ENCODE measurements at regions not wholly inside any gene's neighbourhood (a gene's known extent, or its start where the extent isn't known, plus 50 kb on each side); places are given as distances from the start of the nearest gene placed in this dataset.

DNA sequence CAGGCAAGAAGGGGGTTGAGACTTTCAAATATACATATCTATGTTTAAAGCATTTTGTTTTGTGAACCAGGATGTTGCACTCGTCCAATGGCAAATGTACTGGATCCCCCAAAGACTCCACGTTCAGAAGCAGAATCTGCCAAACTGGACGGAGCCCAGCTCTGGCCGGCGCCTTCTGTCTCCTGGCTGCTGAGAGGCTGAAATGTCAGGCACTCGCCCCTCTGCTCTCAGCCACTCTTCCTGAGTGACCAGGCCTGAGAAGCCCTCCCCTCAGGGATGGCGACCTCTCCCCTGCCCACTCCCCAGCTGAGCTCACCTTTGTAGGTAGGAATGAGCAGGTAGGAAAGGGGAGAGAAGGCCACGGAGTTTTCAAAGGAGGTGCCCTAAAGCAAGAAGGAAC, 187.5 kb upstream of the FOXF1 start:
- no peak for DNase-seq (ENCODE audit: low spot score)

DNA sequence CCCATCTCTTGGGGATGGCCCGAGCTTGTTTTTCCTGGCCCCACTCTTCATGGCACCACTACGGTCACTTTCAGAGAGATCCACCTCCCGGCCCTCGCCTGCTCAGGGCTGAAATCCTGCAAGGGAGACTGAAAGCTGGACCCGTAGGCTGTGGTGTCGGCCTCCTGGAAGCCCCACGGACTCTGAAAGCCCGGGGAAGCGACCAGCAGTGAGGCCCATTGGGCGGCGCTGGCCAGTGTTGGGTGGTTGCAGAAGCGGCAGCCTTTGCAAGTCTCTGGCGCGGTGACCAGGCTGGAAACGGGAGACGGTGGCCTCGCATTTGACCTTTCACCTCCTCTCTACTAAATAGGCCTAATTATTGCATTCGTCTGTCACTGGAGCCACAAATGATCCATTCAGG, 186.0 kb upstream of the FOXF1 start:
- DNase-seq (ENCODE audit: low spot score), result no peak

DNA sequence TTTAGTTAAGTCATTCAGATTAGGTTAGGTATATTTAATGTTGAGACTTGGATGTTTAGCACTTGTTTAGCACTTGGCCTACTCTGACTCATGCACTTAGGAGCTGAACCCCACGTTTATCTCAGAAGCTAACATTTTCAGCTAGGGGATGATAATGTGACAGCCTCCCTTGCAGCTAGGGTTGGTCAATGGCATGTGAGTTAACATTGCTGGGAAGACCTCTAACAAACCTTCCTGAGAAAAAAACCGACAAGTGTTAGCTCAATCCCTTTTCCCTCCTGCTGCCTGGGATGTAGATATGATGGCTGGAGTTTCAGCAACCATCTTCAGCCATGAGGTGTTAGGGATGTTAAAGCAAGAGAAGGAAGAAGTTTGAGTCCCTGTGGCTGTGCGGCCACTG, 185.0 kb upstream of the FOXF1 start:
- no peak for DNase-seq (ENCODE audit: low spot score)

DNA sequence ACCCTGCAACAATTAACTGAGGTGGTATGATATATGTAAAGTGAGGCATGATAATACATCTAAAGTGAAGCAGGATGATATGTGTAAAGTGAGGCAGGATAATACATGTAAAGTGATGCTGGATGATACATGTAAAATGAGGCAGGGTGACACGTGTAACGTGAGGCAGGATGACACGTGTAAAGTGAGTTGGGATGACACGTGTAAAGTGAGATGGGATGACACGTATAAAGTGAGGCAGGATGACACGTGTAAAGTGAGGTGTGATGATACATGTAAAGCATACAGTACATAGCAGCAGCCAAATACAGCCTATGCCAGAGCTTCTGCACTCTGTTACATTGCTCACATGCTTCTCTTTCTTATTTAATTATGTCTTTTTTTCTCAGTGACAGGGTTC, 184.4 kb upstream of the FOXF1 start:
- no peak for DNase-seq (ENCODE audit: low spot score)

DNA sequence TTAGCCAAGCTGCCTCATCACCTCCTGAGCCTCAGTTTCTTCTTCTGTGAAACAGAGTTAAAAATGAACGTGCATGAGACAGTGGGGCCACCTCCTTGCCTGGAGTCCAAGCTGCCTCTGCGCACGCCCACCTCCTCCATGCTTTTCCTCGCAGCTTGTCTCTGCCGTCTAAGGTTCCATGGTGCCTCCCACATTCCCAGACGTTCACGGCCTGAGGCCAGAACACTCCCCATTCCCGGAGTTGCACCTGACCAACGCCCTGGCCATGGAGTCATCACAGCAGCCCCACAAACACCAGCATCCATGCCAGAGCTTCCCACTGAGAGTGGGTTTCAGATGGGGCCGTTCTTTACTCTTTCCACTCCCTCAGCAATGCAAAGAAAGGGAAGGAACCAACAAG, 183.0 kb upstream of the FOXF1 start:
- no peak for DNase-seq (ENCODE audit: low spot score)

DNA sequence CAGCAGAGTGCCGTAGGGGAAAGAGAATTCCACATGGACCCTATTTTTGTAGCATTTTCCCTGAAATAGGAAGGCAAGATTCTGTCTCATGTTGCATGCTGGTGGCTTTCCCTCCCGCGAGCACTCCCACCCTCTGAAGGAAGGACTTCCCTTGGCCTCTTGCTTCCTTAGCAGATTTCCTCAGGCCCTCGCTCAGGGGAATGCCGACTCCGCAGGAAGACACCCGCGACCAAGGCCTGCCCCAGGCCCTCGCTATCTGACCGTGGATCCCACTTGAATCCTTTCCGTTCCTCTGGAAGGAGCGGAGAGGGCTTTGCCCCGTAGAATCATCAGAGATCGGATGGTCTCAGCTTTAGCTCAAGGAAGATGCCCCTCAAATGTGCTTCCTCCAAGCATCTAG, 179.4 kb upstream of the FOXF1 start:
- no peak for DNase-seq (ENCODE audit: low spot score)

DNA sequence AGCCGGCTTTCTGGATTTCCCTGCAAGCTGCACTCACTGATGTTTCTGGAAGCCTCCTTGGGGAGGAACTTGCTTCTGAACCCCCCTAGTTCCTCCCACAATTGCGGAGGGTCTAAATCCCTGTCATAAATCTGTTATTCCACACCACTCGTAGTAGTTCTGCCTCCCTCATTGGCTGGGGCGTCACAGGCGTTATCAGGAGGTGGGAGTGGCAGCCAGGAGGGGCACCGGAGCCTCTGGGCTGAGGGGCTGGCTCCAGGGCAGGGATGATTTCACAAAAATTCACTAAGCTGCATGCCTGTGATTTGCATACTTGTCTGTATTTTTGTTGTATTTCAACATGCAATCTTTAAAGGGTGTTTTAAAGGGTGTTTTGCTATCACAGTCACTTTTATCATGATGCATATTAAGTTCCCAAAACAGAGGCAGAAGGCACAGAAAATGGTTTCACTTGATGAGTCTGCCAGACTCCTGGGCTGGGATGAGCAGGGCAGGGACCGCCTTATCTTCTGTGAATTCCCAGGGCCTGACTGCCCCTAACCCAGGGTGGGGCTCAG, 176.2 kb upstream of the FOXF1 start:
- DNase-seq (ENCODE audit: low spot score), result no peak

DNA sequence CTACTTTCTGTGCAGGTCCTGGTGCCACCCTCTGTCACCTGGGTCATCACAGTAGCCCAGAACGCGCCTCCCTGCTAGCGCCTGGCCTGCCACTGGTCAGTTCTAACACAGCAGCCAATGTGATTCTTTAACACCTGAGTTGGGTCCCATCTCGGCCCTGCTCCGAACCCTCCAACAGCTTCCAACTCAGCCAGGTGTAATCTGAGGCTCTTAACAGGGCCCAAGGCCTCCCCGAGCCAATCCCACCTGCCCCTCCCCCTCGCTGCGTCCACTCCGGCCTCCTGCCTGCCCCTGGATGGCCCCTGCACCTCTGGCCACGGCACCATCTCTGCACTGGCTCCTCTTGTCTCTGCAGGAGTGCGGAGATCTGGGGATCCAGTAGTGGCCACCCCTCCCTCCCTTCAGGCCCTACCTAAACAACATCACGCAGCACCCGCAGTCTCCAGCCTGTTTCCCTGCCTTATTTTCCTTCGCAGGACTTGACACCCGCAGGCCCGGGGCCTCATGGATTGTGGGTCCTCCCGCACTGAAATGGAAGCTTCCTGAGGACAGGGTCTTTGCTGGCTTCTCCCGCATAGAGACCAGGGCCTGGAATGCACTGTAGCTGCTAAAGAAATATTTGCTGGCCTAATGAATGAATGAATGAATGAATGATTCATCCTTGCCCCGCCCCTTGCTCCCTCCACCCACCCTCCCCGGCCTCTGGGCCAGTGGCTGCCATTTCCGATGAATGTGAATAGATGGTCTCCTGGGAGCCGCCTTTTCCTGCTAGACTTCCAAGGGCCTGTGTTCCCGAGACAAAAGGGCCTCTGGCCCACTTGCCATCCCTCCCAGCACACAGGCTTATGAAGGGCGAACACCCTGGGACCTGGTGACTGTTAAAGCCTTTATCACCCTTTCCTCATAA, 174.8 kb upstream of the FOXF1 start:
- no peak for DNase-seq (ENCODE audit: low spot score)

DNA sequence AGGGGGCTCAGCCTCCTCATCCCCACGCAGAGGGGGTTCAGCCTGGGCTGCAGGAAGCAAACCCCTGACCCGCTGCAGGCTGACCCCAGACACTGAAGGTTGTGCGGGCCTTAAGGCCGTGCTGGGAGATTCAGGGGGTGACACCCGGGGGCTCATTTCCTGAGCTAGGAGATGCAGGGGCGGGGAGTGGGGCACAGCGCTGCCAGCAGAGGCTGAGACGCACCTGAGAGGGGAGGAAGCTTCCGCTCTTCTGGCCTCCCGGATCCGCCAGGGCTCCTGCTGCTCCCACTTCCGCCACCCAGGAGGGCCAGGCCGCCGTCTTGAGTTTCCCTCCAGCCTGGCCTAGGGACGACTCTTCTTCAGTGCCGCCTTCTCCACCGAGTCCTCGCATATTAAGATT, 173.2 kb upstream of the FOXF1 start:
- DNase-seq (ENCODE audit: low spot score), result no peak

DNA sequence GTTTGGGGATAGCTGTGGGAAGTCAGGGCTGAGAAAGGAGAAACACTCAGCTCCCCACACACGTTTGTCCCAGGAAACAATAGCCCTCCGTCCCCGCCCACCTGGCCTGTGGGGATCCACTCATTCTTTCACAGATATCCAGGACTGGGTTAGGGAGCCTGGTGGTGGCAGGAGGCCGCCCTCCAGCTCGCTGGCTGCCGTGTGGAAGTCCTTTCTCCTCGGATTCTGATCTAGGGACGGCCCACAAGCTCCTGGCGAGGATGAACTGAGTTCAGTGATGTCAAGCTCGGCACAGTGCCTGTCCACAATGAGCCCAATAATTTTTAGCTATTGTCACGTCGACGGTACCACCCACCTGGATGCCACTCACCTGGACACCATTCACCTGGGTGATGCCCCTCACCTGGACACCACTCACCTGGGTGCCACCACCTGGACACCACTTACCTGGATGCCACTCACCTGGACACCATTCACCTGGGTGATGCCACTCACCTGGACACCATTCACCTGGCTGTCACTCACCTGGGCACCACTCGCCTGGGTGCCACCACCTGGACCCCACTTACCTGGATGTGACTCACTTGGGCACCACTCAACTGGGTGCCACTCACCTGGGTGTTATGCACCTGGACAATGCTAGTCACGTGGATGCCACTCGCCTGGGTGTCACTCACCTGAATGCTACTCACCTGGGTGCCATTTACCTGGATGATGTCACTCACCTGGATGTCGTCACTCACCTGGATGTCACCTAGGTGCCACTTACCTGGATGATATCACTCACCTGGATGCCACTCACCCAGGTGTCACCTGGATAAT, 172.5 kb upstream of the FOXF1 start:
- DNase-seq (ENCODE audit: low spot score), result no peak

DNA sequence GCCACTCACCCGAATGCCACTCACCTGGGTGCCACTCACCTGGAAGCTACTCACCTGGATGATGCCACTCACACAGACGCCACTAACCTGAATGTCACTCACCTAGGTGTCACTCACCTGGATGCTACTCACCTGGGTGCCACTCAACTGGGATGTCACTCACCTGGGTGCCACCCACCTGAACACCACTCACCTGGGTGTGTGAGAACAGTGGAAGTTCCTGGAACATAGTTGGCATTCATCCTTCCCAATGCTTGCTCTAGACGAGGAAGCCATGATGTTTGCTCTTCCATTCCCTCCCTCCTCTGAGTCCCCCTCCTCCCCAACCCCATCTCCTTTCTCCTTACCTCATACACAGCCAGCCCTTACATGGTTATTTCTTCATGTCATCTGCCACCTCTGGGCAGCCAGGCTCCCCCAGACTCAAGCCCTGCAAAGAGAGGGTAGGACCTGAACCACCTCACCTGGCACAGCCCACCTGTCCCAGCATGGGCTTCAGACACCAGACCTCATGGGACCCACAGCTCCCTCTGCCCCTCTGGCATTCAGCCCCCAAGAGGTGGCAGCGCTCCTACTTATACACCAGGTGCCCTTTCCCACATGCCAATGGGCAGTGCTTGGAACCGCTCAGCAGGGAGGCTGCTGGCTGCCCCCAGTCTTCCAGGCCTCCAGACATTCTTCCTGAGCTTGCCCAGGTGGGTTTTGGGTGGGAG, 171.8 kb upstream of the FOXF1 start:
- no peak for DNase-seq (ENCODE audit: low spot score)

DNA sequence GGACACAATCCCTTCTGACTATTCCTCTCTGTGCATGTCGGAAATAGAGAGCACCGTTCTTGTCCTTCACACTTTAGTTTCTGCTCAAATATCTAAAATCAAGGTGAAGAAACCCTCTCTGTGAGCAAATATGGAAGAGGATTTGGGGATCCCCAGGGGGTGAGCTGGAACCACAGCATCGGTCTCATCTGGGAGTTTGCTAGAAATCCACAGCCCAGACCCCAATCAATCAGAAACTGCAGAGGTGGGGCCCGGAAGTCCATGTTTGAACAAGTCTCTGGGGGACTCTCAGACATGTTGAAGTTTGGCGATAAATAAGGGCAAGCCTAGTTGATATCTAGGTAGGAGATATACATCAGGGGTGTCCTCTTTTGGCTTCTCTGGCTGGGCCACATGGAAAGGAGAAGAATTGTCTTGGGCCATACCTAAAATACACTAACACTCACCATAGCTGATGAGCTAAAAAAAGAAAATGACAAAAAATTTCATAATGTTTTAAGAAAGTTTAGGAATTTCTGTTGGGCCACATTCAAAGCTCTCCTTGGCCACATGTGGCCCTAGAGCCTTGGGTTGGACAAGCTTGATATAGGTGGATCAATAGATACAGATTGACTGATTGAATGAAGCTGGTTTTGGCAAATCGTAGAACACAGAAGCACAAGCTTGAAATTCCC, 168.0 kb upstream of the FOXF1 start:
- no peak for DNase-seq (ENCODE audit: low spot score)

DNA sequence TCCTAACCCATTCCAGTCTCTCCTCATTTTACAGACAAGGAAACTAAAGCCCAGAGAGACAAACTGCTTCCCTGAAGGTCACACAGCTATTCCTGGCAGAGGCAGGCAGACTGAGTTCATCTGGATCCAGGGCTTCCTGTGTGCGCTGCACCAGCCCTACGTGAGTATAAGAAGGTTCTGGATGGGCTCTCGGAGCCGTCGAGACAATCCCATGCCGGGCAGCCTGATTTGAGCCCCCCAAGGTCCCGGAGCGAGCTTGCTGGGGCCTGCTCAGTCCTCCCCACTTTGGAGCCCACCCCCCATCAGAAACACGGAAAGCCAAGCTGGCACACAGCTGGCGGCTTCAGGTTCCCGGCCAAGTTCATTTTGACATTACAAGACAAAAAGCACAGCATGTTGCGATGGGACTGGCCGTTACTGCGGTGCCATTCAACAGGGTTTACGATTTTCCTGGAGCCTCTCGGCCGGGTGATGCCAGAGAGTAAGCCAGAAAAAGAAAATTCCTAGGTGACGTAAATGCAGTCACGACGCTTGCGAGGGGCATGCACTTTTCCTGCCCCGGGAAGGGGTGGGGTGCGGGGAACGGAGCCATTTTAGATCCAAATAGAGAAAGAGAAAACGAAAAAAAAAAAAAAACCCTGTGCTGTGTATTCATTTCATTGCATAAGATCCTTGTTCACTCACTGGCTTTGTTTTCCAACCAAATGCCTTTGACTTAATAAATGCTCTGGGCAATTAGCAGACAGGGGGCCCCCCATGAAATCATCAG, 167.1 kb upstream of the FOXF1 start:
- DNase-seq (ENCODE audit: low spot score), result no peak

DNA sequence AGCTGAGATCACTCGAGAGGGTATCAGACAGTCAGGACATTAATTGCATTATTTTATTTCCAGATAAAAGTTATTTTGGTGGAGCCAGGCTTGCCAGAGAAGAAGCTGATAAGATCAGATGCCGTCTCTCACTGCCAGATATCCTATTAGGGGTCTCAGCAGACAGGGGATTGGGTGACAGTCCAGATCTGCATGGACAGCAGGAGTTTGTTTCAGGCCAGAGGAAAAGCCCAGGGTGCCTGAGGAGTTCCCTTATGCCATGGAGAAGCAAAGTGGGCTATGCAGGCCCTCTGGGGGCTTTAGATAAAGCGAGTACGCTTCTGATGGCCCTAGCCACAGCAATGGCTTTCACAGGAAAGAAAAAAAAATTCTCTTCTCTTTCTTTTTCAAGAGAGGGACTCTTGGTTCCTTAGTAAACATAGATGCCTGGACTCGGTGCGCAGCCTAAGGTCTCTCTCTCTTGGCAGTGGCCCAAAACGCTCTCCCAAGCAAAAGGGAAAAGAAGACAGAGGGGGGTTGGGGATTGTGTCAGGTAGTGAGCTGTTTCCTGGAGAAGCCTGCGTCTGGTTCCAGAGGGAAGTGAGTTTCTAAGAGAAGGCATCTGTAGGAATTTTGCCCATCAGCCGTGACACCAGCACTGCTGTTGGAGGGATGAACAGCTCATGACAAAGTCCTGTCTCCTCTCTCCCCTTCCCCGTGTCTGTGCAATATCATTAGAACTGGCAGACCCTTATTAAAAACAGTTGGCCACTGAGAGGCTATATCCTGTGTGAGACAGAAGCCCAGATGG, 166.3 kb upstream of the FOXF1 start:
- DNase-seq (ENCODE audit: low spot score), result no peak

DNA sequence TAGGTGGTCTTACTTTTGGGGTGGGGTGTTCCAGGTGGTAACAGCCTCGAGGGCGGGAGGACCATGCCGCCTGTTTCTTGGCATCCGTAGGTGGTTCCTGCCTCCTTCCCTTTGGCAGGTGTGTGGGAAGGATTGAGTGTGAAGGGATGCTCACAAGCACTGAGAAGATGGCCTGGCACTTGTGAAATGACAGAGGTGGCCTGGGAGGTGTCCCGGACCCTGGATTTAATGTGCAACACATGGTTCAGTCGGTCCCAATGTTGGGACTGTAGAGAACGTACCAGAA, 165.8 kb upstream of the FOXF1 start:
- DNase-seq (ENCODE audit: low spot score), result no peak

DNA sequence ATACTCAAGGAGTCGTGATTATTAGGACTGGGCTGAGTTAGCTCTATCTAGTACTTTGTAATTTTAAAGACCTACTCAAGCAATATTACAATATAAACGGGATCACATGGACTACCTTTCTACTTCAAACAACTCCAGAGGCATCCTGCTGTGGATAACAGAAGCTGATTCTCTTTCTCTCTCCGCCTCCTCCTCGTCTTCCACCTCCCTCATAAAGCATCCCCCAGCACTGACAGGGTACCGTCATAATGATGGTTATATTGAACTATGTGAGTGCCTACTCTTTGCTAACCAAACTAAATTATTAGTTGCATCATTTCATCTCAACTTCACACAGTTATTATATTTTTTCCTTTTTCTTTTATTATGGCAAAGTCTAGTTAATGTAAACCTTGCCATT, 165.4 kb upstream of the FOXF1 start:
- DNase-seq (ENCODE audit: low spot score), result no peak

DNA sequence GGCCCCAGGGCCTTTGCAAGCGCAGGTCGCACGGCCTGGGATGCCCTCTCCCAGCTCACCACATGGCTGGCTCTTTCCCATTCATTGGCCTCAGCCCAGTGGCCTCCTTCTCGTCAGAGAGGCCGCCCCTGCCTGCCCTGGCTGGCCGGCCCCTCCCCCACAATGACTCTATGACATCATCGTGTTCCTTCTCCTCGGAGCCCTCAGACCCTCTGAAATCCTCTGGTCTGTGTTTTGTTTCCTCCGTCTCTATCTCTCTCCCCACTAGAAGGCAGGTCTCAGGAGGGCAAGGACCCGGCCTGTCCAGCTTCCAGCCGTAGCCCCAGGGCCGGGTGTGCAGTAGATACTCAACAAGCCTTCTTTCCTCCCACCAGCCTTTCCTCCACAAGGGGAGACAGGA, 164.8 kb upstream of the FOXF1 start:
- DNase-seq (ENCODE audit: low spot score), result no peak

DNA sequence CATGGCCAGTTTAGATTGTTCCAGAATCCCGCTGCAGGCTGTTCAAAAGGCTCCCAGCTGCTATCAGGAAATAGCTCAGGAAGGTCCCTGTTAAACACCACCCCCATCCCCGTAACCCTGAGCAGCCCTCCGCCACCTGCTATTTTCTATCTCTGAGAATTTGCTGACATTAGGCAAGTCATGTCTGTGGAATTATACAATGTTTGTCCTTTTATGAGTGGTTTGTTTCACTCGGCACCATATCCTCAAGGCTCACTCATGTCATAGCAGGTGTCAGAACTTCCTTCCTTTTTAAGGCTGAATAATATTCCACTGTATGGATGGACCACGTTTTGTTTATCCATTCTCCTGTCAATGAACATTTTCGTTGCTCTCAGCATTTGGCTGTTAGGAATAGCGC, 164.3 kb upstream of the FOXF1 start:
- DNase-seq (ENCODE audit: low spot score), result no peak

DNA sequence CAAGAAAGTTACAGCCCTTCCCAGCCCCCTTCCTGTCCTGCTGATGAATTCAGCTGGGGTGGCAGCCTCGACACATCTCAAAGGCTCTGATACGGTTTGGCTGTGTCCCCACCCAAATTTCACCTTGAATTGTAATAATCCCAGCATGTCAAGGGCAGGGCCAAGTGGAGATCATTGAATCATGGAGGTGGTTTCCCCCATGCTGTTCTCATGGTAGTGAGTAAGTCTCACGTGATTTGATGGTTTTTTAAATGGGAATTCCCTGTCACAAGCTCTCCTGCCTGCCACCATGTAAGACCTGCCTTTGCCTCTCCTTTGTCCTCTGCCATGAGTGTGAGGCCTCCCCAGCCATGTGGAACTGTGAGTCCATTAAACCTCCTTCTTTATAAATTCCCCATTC, 163.2 kb upstream of the FOXF1 start:
- DNase-seq (ENCODE audit: low spot score), result no peak

DNA sequence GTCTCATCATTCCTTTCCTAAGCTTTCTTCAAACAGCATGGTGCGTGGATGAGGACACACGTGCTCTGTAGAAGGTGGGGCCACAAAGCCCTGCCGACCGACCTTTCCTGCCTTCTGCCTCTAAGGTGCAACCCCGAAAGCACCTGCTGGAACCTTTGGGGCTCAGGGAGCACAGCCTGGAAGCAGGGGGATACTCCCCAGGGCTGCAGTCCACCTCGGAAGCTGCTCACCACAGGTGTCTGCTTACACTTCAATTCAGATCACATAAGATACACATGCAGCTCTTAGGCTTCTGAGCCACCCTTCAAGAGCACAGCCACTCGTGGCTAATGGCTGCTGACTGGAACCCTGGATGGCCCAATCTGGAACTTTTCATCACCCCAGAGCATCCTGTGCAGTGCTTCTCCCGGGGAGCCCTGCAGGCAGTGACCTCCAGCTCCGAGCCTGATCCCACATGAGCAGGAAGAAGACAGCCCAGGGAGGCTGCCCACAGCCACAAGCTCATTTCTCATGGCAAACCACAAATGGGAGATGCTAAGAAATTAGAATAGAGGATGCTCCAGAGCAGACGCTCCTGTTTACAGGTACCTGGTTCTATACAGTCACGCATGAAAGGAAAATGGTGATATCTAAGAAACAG, 162.3 kb upstream of the FOXF1 start:
- no peak for DNase-seq (ENCODE audit: low spot score)

All from pons (tissue), 1 donor.